Caco-2 (cell line): ENCODE measurements at regions not wholly inside any gene's neighbourhood (a gene's known extent, or its start where the extent isn't known, plus 50 kb on each side); places are given as distances from the start of the nearest gene placed in this dataset.

ENCODE experiments used
- BruUV-seq: library from RNA; stranded (reverse); fragments of 400-500 nt; replicated peaks from 2 replicates; lab custom pipeline; 2021; lab: Mats Ljungman, UMichigan
- CTCF ChIA-PET: fragments of 300-600 bp; sonication (Branson Sonifier 250); formaldehyde crosslinking; loops from one replicate; lab custom pipeline; 2022; ENCODE audit warnings: antibody characterized with exemption; lab: Charles Lee
- POLR2A ChIA-PET: fragments of 300-600 bp; sonication (Branson Sonifier 250); formaldehyde crosslinking; loops from one replicate; lab custom pipeline; 2022; ENCODE audit warnings: antibody characterized with exemption; lab: Charles Lee
- DNase-seq, 2 experiments: peaks; one replicate each; pipeline versions ENCODE4 v3.0.0 to v3.0.0-alpha.2; 2020 to 2022
- H3K27me3 ChIP-seq: replicated peaks from 2 replicates; pipeline ENCODE4 v1.6.0; 2011; ENCODE audit warnings: low read length; ENCODE audit not compliant: control insufficient read depth, insufficient read depth
- H3K36me3 ChIP-seq: 2 replicates; pipeline ENCODE4 v1.5.1; 2011; ENCODE audit warnings: low read length; ENCODE audit not compliant: control insufficient read depth, insufficient read depth
- H3K4me1 ChIP-seq: fragments of 250-450 bp; sonication (Bioruptor Pico); 2 replicates; pipeline ENCODE4 v1.5.1; 2020; ENCODE audit warnings: mild to moderate bottlenecking
- H3K4me3 ChIP-seq: 2 replicates; pipeline ENCODE4 v1.5.1; 2011; ENCODE audit warnings: low read depth, mild to moderate bottlenecking, control low read depth, low read length
- H3K9me3 ChIP-seq: fragments of 250-450 bp; sonication (Bioruptor Pico); 2 replicates; pipeline ENCODE4 v1.5.1; 2020; ENCODE audit warnings: mild to moderate bottlenecking, moderate library complexity
- H3K27ac Mint-ChIP-seq: one replicate; pipeline ENCODE4 v1.8.0; 2022; ENCODE audit warnings: mixed read lengths; ENCODE audit not compliant: unreplicated experiment
- H3K27me3 Mint-ChIP-seq: one replicate; pipeline ENCODE4 v1.8.0; 2022; ENCODE audit warnings: mixed read lengths; ENCODE audit not compliant: insufficient read depth, unreplicated experiment
- H3K36me3 Mint-ChIP-seq: one replicate; pipeline ENCODE4 v1.8.0; 2022; ENCODE audit warnings: mild to moderate bottlenecking, mixed read lengths; ENCODE audit not compliant: insufficient read depth, unreplicated experiment
- H3K4me1 Mint-ChIP-seq: one replicate; pipeline ENCODE4 v1.8.0; 2022; ENCODE audit warnings: low read depth, mixed read lengths; ENCODE audit not compliant: unreplicated experiment
- H3K4me3 Mint-ChIP-seq: one replicate; pipeline ENCODE4 v1.8.0; 2022; ENCODE audit warnings: mild to moderate bottlenecking, moderate library complexity, mixed read lengths; ENCODE audit not compliant: unreplicated experiment
- H3K9me3 Mint-ChIP-seq: one replicate; pipeline ENCODE4 v1.8.0; 2022; ENCODE audit warnings: mixed read lengths; ENCODE audit not compliant: unreplicated experiment
- CTCF ChIP-seq, 2 experiments: fragments of 200-600 bp in 1 of 2; IDR thresholded peaks; 1 replicate in 1 of 2; 2 replicates in 1 of 2; pipeline versions ENCODE4 v1.5.1 to v1.8.0; 2011 to 2022; ENCODE audit warnings: antibody characterized with exemption in 1 of 2, control low read depth in 1 of 2, inconsistent platforms in 1 of 2, low read depth in 1 of 2, low read length in 1 of 2, mild to moderate bottlenecking in 1 of 2, moderate library complexity in 1 of 2; ENCODE audit not compliant: insufficient read depth in 1 of 2, severe bottlenecking in 1 of 2, unreplicated experiment in 1 of 2
- intact Hi-C: fragments of 100-400 bp; cut with micrococcal nuclease; formaldehyde crosslinking; loops from one replicate; pipeline ENCODE4 v1.10.0; 2022; ENCODE audit not compliant: unreplicated experiment

- H3K9me3 Mint-ChIP-seq = no peaks in the 10 kb centered on the region
- peaks cover 5% of the 10 kb centered on the region for H3K27me3 Mint-ChIP-seq
- H3K4me1 ChIP-seq = peaks cover 14% of the 10 kb centered on the region
Measured at GRCh38 chr11:119531623-119532022, 108.7 kb upstream of the THY1 start.

GRCh38 chr11:119531056-119531455 lies 108.1 kb upstream of the THY1 start:
- Mint-ChIP-seq H3K4me3 (no peak overlapping the region), H3K9me3 (no peaks in the 10 kb centered on the region), H3K27ac (no peak overlapping the region), H3K36me3 (no peaks in the 10 kb centered on the region), H3K27me3 (peaks cover 6% of the 10 kb centered on the region), H3K4me1 (peaks cover 19% of the 10 kb centered on the region)
- peak in 1 of 2 experiments; percentile 35 for DNase-seq
- no peak for TF ChIP-seq CTCF (IDR thresholded peaks at IDR 0.05; ENCODE audit: insufficient read depth in 1 of 2, low read depth in 1 of 2, low read length in 1 of 2, severe bottlenecking in 1 of 2, unreplicated experiment in 1 of 2)
- ChIA-PET CTCF (no interaction called here), POLR2A (no interaction called here)
- intact Hi-C loops = no loop called here
- H3K9me3 ChIP-seq = no peaks in the 10 kb centered on the region
- peaks cover 14% of the 10 kb centered on the region for H3K4me1 ChIP-seq
- BruUV-seq = no TSS peak
- H3K27me3 ChIP-seq = no peaks in the 10 kb centered on the region
- H3K36me3 ChIP-seq = no peaks in the 10 kb centered on the region
- no peak overlapping the region for H3K4me3 ChIP-seq

More at GRCh38 chr11:119531623-119532022, 108.7 kb upstream of the THY1 start:
- H3K4me3 Mint-ChIP-seq = no peak overlapping the region
- H3K4me3 ChIP-seq = no peak overlapping the region
- intact Hi-C loops = no loop called here
- H3K4me1 Mint-ChIP-seq = peaks cover 19% of the 10 kb centered on the region
- no peak for DNase-seq
- no peak overlapping the region for H3K27ac Mint-ChIP-seq
- ChIA-PET POLR2A (no interaction called here), CTCF (no interaction called here)
- H3K27me3 ChIP-seq = no peaks in the 10 kb centered on the region
- TF ChIP-seq CTCF (IDR thresholded peaks at IDR 0.05; ENCODE audit: insufficient read depth in 1 of 2, low read depth in 1 of 2, low read length in 1 of 2, severe bottlenecking in 1 of 2, unreplicated experiment in 1 of 2) = no peak
- no TSS peak for BruUV-seq
- no peaks in the 10 kb centered on the region for H3K36me3 ChIP-seq
- no peaks in the 10 kb centered on the region for H3K36me3 Mint-ChIP-seq
- no peaks in the 10 kb centered on the region for H3K9me3 ChIP-seq

GRCh38 chr11:119530509-119530908 lies 107.5 kb upstream of the THY1 start:
- no peaks in the 10 kb centered on the region for H3K27me3 ChIP-seq
- CTCF ChIA-PET = interaction anchor here (0.6 kb wide), 1 partner anchor 95 kb away, joined by 3 read pairs; no protein-coding TSS in a partner anchor
- H3K4me3 Mint-ChIP-seq = no peak overlapping the region

More at GRCh38 chr11:119530509-119530908, 107.5 kb upstream of the THY1 start:
- Mint-ChIP-seq H3K9me3 (no peaks in the 10 kb centered on the region), H3K27ac (no peak overlapping the region), H3K27me3 (peaks cover 11% of the 10 kb centered on the region), H3K36me3 (no peaks in the 10 kb centered on the region), H3K4me1 (peaks cover 19% of the 10 kb centered on the region)
- no peaks in the 10 kb centered on the region for H3K36me3 ChIP-seq
- peaks cover 14% of the 10 kb centered on the region for H3K4me1 ChIP-seq
- DNase-seq = peak; percentile 28 to 36
- intact Hi-C loops = no loop called here
- H3K9me3 ChIP-seq = no peaks in the 10 kb centered on the region
- TF ChIP-seq CTCF (IDR thresholded peaks at IDR 0.05; ENCODE audit: insufficient read depth in 1 of 2, low read depth in 1 of 2, low read length in 1 of 2, severe bottlenecking in 1 of 2, unreplicated experiment in 1 of 2) = no peak
- POLR2A ChIA-PET = no interaction called here
- H3K4me3 ChIP-seq = no peak overlapping the region
- BruUV-seq = no TSS peak
